ENCODE measurements at regions not wholly inside any gene's neighbourhood (a gene's known extent, or its start where the extent isn't known, plus 50 kb on each side); places are given as distances from the start of the nearest gene placed in this dataset.

- no peak for TF ChIP-seq CTCF (IDR thresholded peaks at IDR 0.05)
- TF ChIP-seq EZH2phosphoT487 (IDR thresholded peaks at IDR 0.05): no peak
- no peak for TF ChIP-seq EZH2 (IDR thresholded peaks at IDR 0.05)
Observed at GRCh38 chr22:19625331-19626041, 88.8 kb upstream of the SEPTIN5 start.
